HG03139 (cell line): ENCODE measurements at regions not wholly inside any gene's neighbourhood (a gene's known extent, or its start where the extent isn't known, plus 50 kb on each side); places are given as distances from the start of the nearest gene placed in this dataset.

Experiments used
- ATAC-seq: cut with Tn5 transposase; IDR thresholded peaks from one replicate; pipeline ENCODE4 v1.9.1; 2021; ENCODE audit not compliant: unreplicated experiment

DNA sequence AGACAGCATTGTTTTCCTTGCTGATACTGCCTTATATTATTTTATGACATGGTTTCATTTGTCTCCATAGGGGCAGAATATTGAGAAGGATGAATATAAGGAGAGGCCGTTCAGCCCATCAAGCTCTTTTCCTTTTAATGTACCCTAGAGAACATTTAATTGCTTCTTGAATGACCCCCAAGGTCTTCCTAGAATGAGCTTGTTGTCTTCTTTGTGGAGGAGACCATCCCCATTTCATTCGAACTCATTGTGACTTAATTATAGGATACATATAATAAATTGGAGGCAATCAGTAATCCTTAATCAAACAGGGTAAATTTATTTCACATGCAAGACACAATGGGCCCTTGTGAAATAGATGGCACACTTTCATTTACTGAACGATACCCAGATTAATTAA, 231.3 kb downstream of the MDFIC start:
- no peak for ATAC-seq

DNA sequence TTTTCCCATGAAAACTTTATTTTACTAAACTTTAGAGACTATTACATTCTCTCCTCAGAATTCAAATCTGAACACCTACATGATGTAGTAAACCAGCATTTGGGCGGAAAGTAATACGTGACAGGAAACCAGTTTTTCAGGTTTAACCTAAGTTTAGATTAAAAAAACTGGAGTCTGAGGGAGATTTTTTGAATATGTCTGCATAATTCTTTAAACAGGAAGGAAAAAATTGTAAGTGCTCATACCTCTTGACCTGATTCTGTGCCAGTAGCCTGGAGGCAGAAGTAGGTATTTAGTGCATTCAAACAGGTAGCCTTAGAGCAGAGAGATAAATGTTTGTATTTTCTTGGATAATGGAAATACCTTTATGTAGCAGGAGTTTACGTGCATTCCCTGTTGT, 224.3 kb downstream of the MDFIC start:
- no peak for ATAC-seq

DNA sequence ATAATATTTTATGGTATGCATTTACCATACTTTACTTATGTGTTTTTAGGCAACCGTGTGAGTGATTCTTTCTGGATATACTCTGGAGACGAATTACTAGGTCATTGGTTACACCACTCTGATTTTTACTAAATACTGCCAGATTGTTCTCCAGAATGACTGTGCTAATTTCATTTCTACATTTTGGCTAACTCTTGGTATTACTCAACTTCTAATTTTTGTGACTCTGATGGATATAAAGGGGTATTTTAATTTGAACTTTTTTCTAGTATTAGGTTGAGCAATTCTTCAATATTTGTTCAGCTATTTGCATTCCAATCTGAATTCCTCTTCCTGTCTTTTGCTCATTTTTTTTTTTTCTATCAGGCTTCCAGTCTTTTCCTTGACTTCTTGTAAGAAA, 223.6 kb downstream of the MDFIC start:
- ATAC-seq, result no peak

DNA sequence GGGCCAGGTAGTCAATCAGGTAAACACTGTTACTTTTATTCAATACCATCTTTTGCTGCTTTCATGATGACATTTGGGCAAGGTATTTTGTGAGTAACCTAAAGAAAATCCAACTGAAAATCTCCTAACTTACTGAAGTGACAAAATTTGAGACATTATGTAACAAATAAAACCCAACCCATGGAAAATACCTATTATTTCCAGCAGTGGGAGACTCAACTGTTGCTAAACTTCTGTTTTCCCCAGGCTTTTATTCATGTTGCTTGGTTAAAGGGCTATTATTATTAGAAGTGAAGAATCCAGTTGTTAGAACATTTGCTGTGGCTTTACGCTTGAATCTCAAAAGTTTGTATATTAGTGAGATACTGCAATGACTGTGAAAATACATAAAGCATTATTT, 215.9 kb downstream of the MDFIC start:
- ATAC-seq, result no peak

DNA sequence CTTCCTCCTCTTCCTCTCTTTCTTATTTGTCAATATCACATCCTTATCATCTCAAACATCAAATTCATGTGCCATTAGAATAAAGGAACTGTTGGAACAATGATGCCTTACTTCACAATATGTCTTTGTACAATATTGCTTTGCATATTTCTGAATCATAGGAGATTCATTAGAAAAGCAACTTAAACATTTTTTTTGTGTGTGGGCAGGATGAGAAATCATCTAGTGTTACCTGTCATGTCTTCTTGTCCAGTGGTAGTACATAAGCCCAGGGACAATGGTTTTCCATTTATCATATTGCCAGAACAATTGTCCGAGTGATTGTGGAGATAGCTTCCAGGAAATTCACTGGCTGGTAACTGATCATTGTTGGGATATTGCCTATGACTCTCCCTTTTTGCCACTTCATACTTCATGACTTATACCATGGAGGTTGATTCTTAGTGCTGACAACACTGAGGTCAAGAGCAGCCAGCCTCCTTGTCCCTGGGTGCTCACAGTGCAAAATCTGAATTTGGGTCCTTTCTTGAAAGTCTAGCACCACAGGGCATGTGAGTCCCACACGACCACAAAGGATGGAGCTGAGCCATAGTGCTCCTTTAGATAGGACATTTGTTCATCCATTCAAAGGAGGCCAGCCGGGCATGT, 215.0 kb downstream of the MDFIC start:
- no peak for ATAC-seq

DNA sequence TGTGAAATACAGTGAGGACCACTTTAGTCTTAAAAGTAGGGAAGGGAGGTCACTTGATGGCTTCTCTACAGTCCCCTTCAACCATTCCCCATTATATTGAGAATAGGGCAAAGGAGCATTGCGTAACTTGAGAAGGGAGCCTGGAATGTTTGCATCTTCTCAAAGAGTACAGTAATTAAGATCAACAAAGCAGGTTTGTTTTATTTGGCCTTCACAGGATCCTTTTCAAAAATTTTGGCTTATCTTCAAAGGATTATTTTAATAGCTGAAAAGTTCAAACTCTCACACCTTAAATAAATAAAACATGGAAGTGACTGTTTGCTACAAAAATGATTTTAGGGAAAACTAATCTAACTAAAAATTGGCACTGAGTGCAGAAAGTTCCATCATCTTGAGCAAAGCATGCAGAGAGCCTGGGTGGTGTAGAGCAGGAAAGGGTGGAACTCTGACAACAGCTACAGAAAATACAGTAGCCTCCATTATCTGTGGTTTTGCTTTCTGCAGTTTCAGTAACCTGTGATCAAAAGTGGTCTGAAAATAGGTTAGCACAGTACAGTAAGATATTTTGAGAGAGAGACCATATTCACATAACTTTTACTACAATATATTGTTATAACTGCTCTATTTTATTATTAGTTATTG, 214.0 kb downstream of the MDFIC start:
- peak; percentile 85 for ATAC-seq

DNA sequence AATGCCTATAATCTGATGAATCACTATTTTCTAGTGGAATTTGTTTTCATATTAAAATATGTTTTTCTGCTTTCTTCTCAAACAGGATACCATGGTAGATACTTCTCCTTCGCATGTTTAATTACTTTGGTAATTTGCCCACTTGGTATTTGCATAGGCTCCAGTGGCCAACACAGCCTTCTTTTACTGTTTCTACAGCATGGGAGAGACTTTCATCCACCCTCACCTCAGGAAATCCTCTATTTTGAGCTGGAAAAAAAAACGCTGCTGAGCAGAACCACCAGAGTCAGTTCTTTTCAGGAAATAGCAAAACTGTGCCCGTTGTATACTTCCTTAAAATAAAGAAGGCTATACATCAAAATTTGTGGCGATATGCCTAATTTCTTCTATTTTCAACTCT, 213.3 kb downstream of the MDFIC start:
- no peak for ATAC-seq

DNA sequence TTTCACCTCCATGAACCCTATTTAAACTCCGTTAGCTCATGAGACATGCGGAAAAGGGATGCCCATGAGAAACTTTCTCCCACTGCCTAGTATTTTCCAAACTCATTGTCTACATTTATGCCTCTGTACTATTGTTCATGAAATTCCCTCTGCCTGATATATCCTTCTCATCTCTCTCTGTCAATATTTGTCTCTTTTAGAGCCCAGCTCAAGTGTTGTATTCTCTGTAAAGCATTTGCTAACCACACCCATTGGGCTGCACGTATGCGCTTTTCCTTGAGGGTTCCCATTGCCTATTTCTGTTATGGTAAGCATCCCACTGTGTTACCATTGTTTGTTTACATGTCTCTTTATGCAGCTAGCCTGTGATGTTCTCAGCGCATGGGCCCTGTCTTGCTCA, 211.4 kb downstream of the MDFIC start:
- ATAC-seq, result no peak

DNA sequence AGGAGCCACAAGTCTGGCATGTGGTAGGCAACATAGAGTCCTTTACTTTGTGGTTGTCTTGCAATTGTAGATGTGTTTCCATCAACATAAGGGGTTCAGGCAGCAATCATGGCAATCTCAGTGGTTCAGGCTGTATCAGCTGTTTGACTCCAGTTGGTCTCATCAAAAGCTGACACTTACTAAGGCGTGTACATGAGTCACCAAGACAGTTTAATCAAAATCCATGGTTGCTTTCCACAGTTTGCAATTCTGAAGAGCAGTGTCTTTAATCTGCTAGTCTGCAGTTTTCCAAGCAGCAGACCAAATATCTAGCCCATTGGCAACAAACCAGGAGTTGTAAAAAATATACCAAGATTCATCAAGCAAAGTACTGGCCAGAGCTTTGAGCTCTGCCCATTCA, 210.2 kb downstream of the MDFIC start:
- ATAC-seq, result no peak

DNA sequence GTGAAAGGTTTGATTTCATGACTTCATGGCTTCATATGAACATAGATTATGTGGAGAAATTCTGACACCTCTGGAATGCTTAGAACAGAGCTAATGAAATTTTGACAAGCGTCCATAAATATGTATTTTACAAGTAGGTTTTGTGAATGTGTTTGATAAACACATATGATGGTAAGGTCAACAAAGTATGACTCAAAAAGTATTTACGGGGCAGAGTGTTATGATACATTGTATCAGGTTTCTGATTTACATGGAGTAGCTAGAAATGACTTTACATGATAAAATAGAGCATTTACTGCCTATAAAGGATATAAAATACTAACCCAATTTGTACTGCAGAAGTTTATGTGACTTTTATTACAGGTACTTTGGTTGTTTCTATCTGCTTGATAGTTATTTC, 206.3 kb downstream of the MDFIC start:
- ATAC-seq, result no peak

DNA sequence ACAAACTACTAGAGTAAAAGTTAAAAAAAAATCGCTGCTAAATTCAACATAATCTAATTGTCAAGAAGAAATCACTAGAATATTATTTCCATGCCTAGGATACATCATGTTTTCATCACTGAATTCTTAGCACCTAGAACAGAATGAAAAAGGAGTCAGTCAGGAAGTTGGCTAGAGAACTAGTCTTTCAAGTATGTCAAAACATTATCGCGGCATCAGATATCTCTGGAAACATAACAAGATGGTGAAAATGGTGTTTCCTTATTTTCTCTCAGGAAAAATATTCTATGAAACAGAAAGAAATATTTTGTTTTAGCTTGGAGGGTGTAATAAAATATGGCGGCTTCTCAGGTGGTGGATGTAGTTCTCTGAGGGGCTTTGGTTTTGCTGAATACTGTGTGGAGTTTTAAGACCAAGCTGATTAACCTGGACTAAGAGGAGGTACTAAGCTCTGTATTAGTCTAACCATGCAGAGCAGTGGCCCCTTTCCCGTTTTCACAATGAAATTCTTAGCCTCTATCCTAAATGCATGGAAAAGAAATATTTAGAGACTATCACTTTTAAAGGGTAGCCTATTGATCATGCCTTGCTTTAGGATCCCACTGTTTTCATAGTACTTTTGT, 205.6 kb downstream of the MDFIC start:
- no peak for ATAC-seq

DNA sequence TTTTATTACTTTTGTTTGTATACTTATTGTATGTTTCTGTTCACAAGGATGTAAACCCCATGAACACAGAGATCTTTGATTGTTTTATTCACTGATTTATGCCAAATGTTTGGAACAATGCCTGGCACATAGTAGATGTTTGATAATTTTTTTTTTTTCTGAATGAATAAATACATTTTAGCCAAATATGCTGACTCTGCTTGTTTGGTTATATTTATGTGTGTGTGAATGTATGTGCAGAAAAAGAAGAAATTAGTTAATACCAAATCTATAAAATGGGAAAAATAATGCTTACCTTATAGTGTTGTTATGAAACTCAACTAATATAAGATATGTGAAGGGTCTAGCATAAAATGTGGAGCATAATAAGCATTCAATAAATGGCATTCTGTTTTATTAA, 203.9 kb downstream of the MDFIC start:
- no peak for ATAC-seq

DNA sequence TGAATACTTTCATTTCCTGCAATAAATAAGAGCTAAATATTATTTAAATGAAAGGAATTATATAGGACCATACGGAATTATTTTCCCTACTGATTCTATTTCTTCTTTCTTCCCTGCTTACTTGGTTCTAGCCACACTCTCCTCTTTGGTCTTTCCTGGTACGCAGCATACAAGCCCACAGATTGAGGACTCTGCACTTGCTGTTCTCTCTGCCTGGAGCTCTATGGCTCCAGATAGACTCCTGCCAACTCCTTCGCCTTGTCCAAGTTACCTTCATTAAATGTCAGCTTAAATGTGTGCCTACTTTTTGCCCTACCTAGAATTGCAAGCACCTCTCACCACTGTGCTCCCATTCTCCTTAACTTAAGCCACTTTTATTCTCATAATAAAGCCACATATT, 203.4 kb downstream of the MDFIC start:
- no peak for ATAC-seq

DNA sequence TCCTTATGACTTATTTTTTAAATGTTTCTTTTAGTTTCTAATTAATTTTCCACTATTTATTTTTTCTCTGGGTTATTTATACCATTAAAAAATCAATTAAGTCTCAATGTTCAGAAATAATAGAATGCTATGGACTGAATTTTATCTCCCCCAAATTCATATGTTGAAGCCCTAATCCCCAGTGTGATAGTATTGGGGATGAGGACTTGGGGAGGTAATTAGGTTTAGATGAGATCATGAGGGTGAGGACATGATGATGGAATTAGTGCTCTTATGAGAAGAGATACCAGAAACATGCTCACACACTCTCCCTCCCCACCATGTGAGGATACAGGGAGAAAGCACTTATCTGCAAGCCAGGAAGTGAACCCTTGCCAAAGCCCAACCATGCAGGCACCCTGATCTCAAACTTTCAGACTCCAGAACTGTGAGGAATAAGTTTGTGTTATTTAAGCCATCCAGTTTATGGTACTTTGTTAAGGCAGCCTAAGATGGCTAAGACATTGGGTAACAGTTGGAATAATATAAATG, 202.6 kb downstream of the MDFIC start:
- ATAC-seq, result no peak

DNA sequence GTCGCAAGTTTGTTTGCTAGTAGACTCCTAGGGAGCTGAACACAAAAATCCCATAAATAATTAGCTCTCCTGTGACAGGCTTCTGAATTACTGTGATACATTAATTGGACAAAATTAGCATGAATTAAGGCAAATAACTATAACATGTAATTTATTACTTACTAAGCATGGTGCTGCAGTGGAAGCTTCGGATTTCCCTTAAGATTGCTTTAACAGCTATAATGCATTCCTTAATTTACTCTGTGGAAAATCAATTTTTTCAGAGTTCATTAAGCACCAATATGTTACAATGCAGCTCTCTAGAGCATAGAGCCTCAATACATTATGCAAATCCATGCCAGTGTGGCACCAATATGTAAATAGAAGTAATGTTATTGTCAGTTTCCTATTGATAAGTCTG, 201.5 kb downstream of the MDFIC start:
- no peak for ATAC-seq

DNA sequence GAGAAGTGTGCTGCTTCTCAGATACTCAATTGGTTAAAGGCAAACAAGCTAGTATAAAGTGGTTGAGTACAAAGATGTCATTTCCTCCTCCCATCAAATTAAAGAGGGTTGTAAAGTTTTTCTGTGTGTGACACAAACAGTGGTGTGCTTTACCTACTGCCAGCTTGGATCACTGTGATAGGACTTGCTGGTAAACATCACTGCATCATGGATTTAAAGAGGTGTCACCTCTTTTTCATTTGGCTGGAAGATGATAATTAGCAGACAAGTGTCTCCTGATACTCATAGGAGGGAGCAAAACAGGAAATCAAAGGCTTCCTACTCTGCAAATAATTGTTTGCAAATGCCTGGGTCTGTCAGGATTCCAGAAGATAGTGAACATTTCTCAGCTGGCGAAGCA, 200.5 kb downstream of the MDFIC start:
- ATAC-seq, result no peak

DNA sequence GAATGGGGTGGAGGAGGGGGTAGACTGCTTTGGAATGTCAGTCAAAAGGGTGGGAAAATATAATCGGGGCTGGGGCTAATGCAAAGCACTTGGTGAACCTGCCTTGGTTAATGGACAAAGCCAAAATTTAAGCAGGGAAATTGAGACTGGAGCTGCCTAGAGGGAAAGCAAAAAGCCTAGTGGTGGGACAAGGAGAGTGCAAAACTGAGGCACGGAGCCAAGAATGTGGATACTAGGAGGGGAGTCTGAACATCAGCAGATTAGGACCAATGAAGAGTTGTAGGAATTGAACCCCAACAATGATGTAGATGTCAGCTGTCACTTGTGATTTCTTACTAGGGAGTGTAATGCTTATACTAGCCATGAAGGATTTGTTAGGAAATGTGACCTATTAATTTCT, 195.9 kb downstream of the MDFIC start:
- no peak for ATAC-seq

DNA sequence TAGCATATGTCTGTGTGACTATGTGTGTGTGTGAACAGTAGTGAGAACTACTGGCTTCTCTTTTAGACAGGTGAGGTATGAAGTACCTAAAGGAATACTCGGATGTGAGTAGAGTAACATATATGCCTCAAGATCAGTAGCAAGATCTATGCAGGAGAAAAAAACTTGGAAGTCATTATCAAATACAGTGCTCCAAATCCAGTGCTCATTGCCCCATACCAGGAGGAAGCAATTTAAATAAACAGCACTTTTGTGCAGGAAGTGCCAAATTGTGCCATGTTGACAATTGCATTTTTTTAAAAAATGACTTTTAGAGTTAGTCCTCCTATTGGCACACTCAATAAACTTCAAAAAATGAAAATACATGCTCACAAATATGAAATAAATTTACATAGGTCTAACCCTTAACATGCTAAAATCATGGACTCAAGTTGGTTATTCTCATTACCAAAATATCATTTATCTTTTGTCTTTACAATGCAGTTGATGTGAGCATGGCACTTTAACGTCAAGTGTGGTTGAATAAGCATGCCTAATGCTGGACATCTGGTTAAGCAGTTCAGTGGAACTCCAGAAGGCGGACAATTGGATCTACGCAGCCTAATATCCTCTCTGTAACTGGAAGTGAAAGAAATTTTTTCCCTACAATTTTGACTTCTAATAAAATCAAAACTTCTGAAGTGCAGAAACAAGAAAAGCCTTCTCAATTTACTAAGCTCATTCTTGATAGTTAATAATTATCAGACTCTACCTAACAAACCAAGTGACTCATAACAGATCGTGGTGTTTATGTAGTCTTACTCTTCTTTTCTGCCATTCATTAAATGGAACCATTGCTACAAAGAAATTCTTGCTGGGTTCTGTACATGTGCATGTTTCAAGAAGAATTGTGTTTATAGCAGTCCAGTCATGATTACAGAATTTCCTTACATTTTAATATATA, 195.2 kb downstream of the MDFIC start:
- no peak for ATAC-seq

DNA sequence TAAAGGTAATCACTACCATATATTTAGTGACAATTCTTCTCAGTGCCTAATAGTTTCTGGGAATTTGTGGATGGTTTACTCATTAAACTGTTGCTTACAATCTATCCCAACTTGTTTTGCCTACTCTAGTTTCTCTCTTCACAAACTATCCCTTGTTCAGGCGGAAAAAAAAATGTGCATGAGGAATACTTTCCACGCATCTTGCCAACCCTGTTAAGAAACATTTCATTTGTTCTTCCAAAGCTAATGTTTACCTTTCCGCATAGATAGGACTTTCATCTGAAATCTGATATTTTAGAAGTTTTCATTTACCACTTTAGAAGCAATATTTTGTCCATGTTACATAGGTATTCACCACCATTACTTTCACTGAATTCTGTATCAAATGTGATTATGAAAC, 191.9 kb downstream of the MDFIC start:
- ATAC-seq, result no peak

DNA sequence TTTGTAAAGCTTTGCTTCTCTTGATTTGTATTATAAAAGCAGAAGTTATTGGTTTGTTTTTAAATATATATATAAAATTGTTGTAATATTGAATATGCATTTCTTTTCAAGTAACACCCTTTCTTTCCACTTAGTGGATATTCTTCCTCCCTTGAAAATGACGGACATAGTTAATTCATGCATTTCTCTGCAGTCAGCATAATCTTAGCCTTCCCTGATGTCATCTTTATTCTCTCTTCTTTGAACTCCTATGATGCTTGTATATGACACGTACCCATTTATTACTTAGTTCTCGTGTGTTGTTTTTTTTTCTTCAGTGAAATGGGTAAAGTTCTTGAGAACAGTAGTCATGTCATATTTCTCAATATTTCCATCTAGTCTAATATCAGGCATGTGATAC, 191.2 kb downstream of the MDFIC start:
- ATAC-seq, result no peak

DNA sequence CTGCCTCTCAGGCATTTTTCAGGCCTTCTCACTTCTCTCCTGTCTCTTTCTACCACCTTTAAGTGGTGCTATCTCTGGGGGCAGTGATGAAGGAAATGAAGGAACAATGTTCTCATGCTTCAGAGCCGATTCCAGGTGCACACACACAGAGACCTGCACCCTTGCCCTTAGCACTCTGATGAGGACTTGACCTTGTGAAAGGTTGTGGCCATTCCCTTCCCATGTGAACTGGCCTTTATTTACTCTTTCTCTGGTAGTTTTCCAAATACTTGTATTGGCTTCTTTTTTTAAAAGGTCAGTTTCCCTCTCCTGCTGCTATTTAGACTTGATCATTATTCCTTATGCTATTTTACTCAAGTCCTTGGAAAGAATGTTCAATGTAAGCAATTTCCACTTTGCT, 188.6 kb downstream of the MDFIC start:
- ATAC-seq, result no peak
